ENCODE measurements at regions not wholly inside any gene's neighbourhood (a gene's known extent, or its start where the extent isn't known, plus 50 kb on each side); places are given as distances from the start of the nearest gene placed in this dataset.
A peak's percentile ranks its signal among the peaks of the same experiment; 100 is the strongest.
"Not testable (repeated sequence)": the region's sequence is repeated elsewhere in the genome, so short reads cannot be mapped to it uniquely, and the experiment has no call there.

- no peak for DNase-seq
Measured at GRCh38 chr6:139480356-139481165, 106.1 kb upstream of the CITED2 start.

GRCh38 chr6:139479433-139480222 lies 105.2 kb upstream of the CITED2 start:
- no peak for DNase-seq

GRCh38 chr6:139475646-139476045 lies 101.2 kb upstream of the CITED2 start:
- DNase-seq, result no peak

- no peak for DNase-seq
Measured at GRCh38 chr6:139475241-139475640, 100.8 kb upstream of the CITED2 start.

GRCh38 chr6:139474145-139475108 lies 100.0 kb upstream of the CITED2 start:
- DNase-seq, result peak; percentile 82

- DNase-seq, result no peak
Measured at GRCh38 chr6:139473731-139474130, 99.3 kb upstream of the CITED2 start.

GRCh38 chr6:139473231-139473701 lies 98.8 kb upstream of the CITED2 start:
- DNase-seq, result peak; percentile 11

- DNase-seq, result no peak
Measured at GRCh38 chr6:139472351-139473015, 98.0 kb upstream of the CITED2 start.

- no peak for DNase-seq
Measured at GRCh38 chr6:139470997-139471396, 96.5 kb upstream of the CITED2 start.

GRCh38 chr6:139468178-139468819 lies 93.9 kb upstream of the CITED2 start:
- DNase-seq, result no peak

GRCh38 chr6:139457476-139457875 lies 83.0 kb upstream of the CITED2 start:
- peak; percentile 54 for DNase-seq

GRCh38 chr6:139452148-139452876 lies 77.9 kb upstream of the CITED2 start:
- DNase-seq, result no peak

GRCh38 chr6:139449611-139450000 lies 75.2 kb upstream of the CITED2 start:
- no peak for DNase-seq

- no peak for DNase-seq
Measured at GRCh38 chr6:139448998-139449610, 74.7 kb upstream of the CITED2 start.

- DNase-seq, result no peak
Measured at GRCh38 chr6:139448051-139448649, 73.7 kb upstream of the CITED2 start.

GRCh38 chr6:139447656-139447975 lies 73.2 kb upstream of the CITED2 start:
- DNase-seq, result no peak

- DNase-seq, result no peak
Measured at GRCh38 chr6:139446768-139447655, 72.6 kb upstream of the CITED2 start.

GRCh38 chr6:139446138-139446715 lies 71.8 kb upstream of the CITED2 start:
- no peak for DNase-seq

- not testable (repeated sequence) for DNase-seq
Measured at GRCh38 chr6:139444273-139444787, 69.9 kb upstream of the CITED2 start.
